Endothelial cell of umbilical vein (primary cell): ENCODE measurements at regions not wholly inside any gene's neighbourhood (a gene's known extent, or its start where the extent isn't known, plus 50 kb on each side); places are given as distances from the start of the nearest gene placed in this dataset.

Experiments
- BruUV-seq: library from RNA; stranded (reverse); fragments of 400-500 nt; replicated peaks from 2 replicates; lab custom pipeline; 2021; lab: Mats Ljungman, UMichigan
- CTCF ChIA-PET: fragments of 300-600, 350-600 bp; sonication (Branson Sonifier 250); formaldehyde crosslinking; loops from one replicate; lab custom pipeline; 2021; ENCODE audit warnings: antibody characterized with exemption, inconsistent platforms; lab: Charles Lee
- POLR2A ChIA-PET: fragments of 300-600, 350-600 bp; sonication (Branson Sonifier 250); formaldehyde crosslinking; loops from one replicate; lab custom pipeline; 2021; ENCODE audit warnings: antibody characterized with exemption, inconsistent platforms; lab: Charles Lee
- DNase-seq: peaks from one replicate; pipeline ENCODE4 v3.0.0-alpha.2; 2011; ENCODE audit warnings: low read depth, low spot score
- FAIRE-seq: peaks from 2 replicates; lab custom pipeline; 2011; peaks lifted over from hg19 to GRCh38; lab: Jason Lieb, UNC
- H2AFZ ChIP-seq: 2 replicates; pipeline ENCODE4 v1.6.0; 2012; ENCODE audit warnings: low read depth, low read length, control low read depth, inconsistent platforms
- H3K27ac ChIP-seq: 2 replicates; pipeline ENCODE4 v1.5.1; 2011; ENCODE audit warnings: low read depth, mild to moderate bottlenecking, control low read depth, low read length, moderate library complexity; ENCODE audit not compliant: insufficient read depth
- H3K27me3 ChIP-seq, 2 experiments: 2 replicates each; pipeline versions ENCODE4 v1.6.0 to v1.6.1; 2011; ENCODE audit warnings: low read length in 2 of 2, mixed read lengths in 1 of 2; ENCODE audit not compliant: control insufficient read depth in 2 of 2, insufficient read depth in 2 of 2
- H3K36me3 ChIP-seq, 2 experiments: 2 replicates in 1 of 2; 3 replicates in 1 of 2; pipeline ENCODE4 v1.5.1; 2011; ENCODE audit warnings: low read length in 2 of 2, mild to moderate bottlenecking in 1 of 2, moderate library complexity in 1 of 2; ENCODE audit not compliant: control insufficient read depth in 2 of 2, insufficient read depth in 2 of 2; ENCODE audit errors: extremely low read depth in 1 of 2
- H3K4me1 ChIP-seq: 3 replicates; pipeline ENCODE4 v1.5.1; 2011; ENCODE audit warnings: mild to moderate bottlenecking, low read length; ENCODE audit not compliant: control insufficient read depth, insufficient read depth; ENCODE audit errors: extremely low read depth
- H3K4me2 ChIP-seq: 2 replicates; pipeline ENCODE4 v1.6.1; 2011; ENCODE audit warnings: low read length, control low read depth, mixed read lengths; ENCODE audit not compliant: insufficient read depth
- H3K4me3 ChIP-seq, 3 experiments: fragments of 200-600 bp in 1 of 3; sonication (generic), shearing (Covaris generic) in 1 of 3; replicated peaks in 1 of 3; 2 replicates each; pipeline ENCODE4 v1.5.1; 2011 to 2016; ENCODE audit warnings: control low read depth in 3 of 3, low read length in 3 of 3, mild to moderate bottlenecking in 2 of 3, inconsistent platforms in 1 of 3, low read depth in 1 of 3, moderate library complexity in 1 of 3; ENCODE audit not compliant: insufficient read depth in 1 of 3
- H3K79me2 ChIP-seq: 2 replicates; pipeline ENCODE4 v1.6.0; 2012; ENCODE audit warnings: low read length, inconsistent platforms; ENCODE audit not compliant: control insufficient read depth, insufficient read depth
- H3K9ac ChIP-seq: replicated peaks from 2 replicates; pipeline ENCODE3; 2011; ENCODE audit warnings: low read length, control low read depth; ENCODE audit not compliant: insufficient read depth; ENCODE audit errors: extremely low read depth
- H3K9me1 ChIP-seq: replicated peaks from 3 replicates; pipeline ENCODE4 v1.6.0; 2011; ENCODE audit warnings: mild to moderate bottlenecking, low read length; ENCODE audit not compliant: control insufficient read depth, insufficient read depth; ENCODE audit errors: extremely low read depth
- H3K9me3 ChIP-seq: replicated peaks from 2 replicates; pipeline ENCODE4 v1.5.1; 2012; ENCODE audit warnings: low read length, inconsistent platforms; ENCODE audit not compliant: control insufficient read depth, insufficient read depth
- H4K20me1 ChIP-seq: replicated peaks from 2 replicates; pipeline ENCODE3; 2011; ENCODE audit warnings: mild to moderate bottlenecking, low read length; ENCODE audit not compliant: control insufficient read depth, insufficient read depth; ENCODE audit errors: extremely low read depth
- CTCF ChIP-seq, 2 donors: IDR thresholded peaks; 1 replicate in 1 of 2; 2 replicates in 1 of 2; pipeline ENCODE4 v1.5.1; 2011; ENCODE audit warnings: low read length in 2 of 2, mild to moderate bottlenecking in 2 of 2, moderate library complexity in 2 of 2, control low read depth in 1 of 2, inconsistent platforms in 1 of 2, low read depth in 1 of 2; ENCODE audit not compliant: insufficient read depth in 1 of 2; ENCODE audit errors: extremely low read depth in 1 of 2
- FOS ChIP-seq: IDR thresholded peaks from 2 replicates; pipeline ENCODE4 v1.6.1; 2011; ENCODE audit warnings: mild to moderate bottlenecking, low read length, moderate library complexity, borderline replicate concordance; ENCODE audit not compliant: insufficient read depth
- GATA2 ChIP-seq: IDR thresholded peaks from 2 replicates; pipeline ENCODE4 v1.7.0; 2011; ENCODE audit warnings: low read depth, mild to moderate bottlenecking, moderate library complexity, mixed read lengths, low read length; ENCODE audit not compliant: insufficient read length, insufficient read depth
- JUN ChIP-seq: IDR thresholded peaks from 2 replicates; pipeline ENCODE4 v1.6.1; 2011; ENCODE audit warnings: borderline replicate concordance, low read depth; ENCODE audit not compliant: insufficient read length, insufficient read depth
- MAX ChIP-seq: IDR thresholded peaks from 2 replicates; pipeline ENCODE4 v1.6.1; 2011; ENCODE audit not compliant: insufficient read depth, insufficient read length
- MYC ChIP-seq: IDR thresholded peaks from one replicate; pipeline ENCODE4 v1.6.1; 2011; ENCODE audit warnings: mild to moderate bottlenecking, low read depth, low read length
- POLR2A ChIP-seq: IDR thresholded peaks from 2 replicates; pipeline ENCODE4 v1.6.1; 2012; ENCODE audit warnings: low read depth, mild to moderate bottlenecking, control low read depth, low read length
- POLR2AphosphoS5 ChIP-seq: IDR thresholded peaks from 2 replicates; pipeline ENCODE4 v1.6.1; 2012; ENCODE audit warnings: low read depth, mild to moderate bottlenecking, control low read depth, low read length, moderate library complexity; ENCODE audit not compliant: insufficient read depth
- dilution Hi-C: fragments of 300-500 bp; cut with MboI; formaldehyde crosslinking; loops from one replicate; pipeline ENCODE4 v1.15.0; 2019; ENCODE audit warnings: low sequenced_read_pairs; ENCODE audit not compliant: extremely low pct_ligation_motif_present
- intact Hi-C: fragments of 100-400 bp; cut with micrococcal nuclease; formaldehyde crosslinking; loops from one replicate; pipeline ENCODE4 v1.10.0; 2022

DNA sequence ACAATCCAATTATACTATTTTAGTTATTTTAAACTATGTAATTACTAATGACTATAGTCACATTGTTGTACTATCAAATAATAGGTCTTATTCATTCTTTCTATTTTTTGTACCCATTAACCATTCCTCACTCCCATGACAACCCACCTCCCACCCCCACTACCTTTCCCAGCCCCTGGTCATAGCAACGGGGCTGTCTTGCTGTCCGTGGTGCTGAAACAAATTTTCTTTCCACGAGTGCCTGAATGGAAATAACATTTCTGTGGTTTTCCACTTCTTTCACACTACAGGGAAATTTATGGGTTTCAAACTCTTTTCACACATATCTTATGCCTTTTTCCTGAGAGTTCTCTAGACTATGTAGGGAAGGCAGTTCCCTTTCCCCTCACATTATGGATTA is 326.6 kb downstream of the PHKB start:
- FAIRE-seq: no peak
- Histone ChIP-seq H3K79me2 (no peaks in the 10 kb centered on the region), H3K9me1 (no peaks in the 10 kb centered on the region), H2AFZ (no peak overlapping the region), H3K27me3 (peaks cover 0 to 2% of the 10 kb centered on the region in 2 experiments), H3K9me3 (no peaks in the 10 kb centered on the region), H3K4me1 (no peaks in the 10 kb centered on the region), H3K27ac (no peak overlapping the region), H3K36me3 (no peaks in the 10 kb centered on the region), H3K9ac (no peak overlapping the region), H4K20me1 (no peaks in the 10 kb centered on the region), H3K4me2 (no peak overlapping the region), H3K4me3 (no peak overlapping the region)
- ChIA-PET POLR2A (no interaction called here), CTCF (no interaction called here)
- TF ChIP-seq MYC (no peak), GATA2 (no peak), POLR2A (no peak), CTCF (IDR thresholded peaks at IDR 0.05; ENCODE audit: extremely low read depth in 1 of 2, insufficient read depth in 1 of 2, low read depth in 1 of 2, low read length in 2 of 2) (no peak), JUN (no peak), FOS (no peak), MAX (no peak), POLR2AphosphoS5 (no peak)
- intact Hi-C loops: no loop called here
- dilution Hi-C loops: no loop called here
- no peak for DNase-seq
- BruUV-seq: no TSS peak
